SK-N-MC (cell line): ENCODE measurements at regions not wholly inside any gene's neighbourhood (a gene's known extent, or its start where the extent isn't known, plus 50 kb on each side); places are given as distances from the start of the nearest gene placed in this dataset.

Source experiments
- EZH2 ChIP-seq: fragments of 200-600 bp; sonication (generic); IDR thresholded peaks from one replicate; pipeline ENCODE4 v1.6.1; 2017; ENCODE audit warnings: antibody characterized with exemption
- POLR2AphosphoS5 ChIP-seq: IDR thresholded peaks from 2 replicates; pipeline ENCODE4 v1.6.1; 2012; ENCODE audit warnings: mild to moderate bottlenecking, low read depth, low read length, borderline replicate concordance

DNA sequence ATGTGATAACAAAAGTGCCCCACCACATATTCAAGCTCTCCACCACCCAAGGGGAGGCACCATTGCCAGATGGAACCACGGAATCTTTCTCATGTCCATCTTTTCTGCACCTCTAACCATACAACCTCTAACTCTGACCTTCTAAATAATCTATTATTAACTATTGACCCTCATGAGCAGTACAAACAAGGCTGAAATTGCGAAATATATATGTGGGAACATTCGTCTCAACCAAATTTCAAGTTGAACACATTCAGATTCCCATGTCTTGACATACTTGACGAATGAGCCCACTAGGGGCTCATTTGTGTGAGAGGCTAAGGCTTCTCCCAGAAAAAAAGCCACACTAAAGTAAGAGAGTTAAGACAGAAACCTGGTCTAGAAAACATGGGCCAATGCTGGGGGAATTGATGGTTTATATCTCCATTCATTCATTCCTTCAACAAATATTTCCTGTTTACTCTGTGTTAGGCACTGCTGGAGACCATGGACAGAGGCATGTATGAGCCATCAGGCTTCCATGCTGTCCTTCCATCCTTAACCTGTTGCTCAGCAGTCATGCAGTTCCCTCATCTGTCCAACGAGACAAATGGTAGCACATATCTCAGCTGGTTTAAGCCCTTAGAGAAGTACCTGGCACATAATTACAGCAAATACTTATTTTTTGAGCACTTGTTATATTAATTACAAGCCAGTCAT is 130.4 kb downstream of the ESM1 start:
- TF ChIP-seq EZH2 (no peak), POLR2AphosphoS5 (no peak)
